ENCODE measurements at regions not wholly inside any gene's neighbourhood (a gene's known extent, or its start where the extent isn't known, plus 50 kb on each side); places are given as distances from the start of the nearest gene placed in this dataset.

DNA sequence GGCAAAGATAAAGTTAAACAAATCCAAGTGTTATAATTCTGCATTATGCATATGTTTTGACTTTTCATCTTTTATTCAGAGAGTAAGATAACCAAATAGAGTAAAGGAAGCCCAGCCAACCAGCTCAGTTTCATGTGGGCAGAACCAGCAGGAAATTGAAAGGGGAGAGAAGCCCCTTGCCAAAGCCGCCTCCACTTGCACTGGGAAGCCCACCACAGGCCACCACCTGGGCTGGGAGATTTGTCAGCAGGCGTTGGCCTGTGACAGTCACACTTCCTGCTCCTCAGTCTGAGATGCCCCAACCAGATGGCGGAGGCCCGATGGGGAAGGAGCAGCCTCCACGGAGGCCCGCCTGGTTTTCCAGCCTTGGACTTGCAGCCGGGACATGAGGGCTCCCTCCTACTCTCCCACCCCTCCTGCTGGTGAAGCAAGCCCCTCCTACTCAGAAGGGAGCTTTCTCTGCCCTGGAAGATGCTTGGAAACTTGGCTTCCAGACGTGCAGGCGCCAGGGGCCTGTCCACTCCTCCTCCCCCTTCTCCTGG is 166.8 kb upstream of the SULF2 start:
- FAIRE-seq: no peak
- 48% methylated on average over 9 of the region's 9 CpGs for WGBS (ENCODE audit: insufficient coverage, insufficient replicate concordance, low lambda C conversion rate, missing lambda C conversion rate)
- intact Hi-C loops (cut with micrococcal nuclease; ENCODE audit: unreplicated experiment) (no loop called here), in situ Hi-C loops (cut with MboI) (no loop called here)
- Histone ChIP-seq H3K27ac (ENCODE audit: control insufficient read depth, insufficient read depth) (no peak overlapping the region), H3K4me3 (no peak overlapping the region), H2AFZ (ENCODE audit: control insufficient read depth, low read depth, low read length) (no peak overlapping the region), H3K4me2 (ENCODE audit: control insufficient read depth, insufficient read depth) (no peak overlapping the region), H3K79me2 (ENCODE audit: control insufficient read depth, insufficient read depth, low read length) (no peaks in the 10 kb centered on the region), H3K36me3 (ENCODE audit: control insufficient read depth in 2 of 2, insufficient read depth in 2 of 2, low read length in 1 of 2) (no peaks in the 10 kb centered on the region), H3K9ac (ENCODE audit: control insufficient read depth, insufficient read depth, low read length) (no peak overlapping the region), H3K4me1 (ENCODE audit: control insufficient read depth, insufficient read depth, low read length) (no peaks in the 10 kb centered on the region), H3K9me3 (replicated peaks; ENCODE audit: control insufficient read depth, insufficient read depth, low read length) (no peaks in the 10 kb centered on the region; the same call in 2 of the 3 replicates), H3K27me3 (replicated peaks in 1 of 2; ENCODE audit: control insufficient read depth in 2 of 2, insufficient read depth in 2 of 2, low read length in 1 of 2) (peaks cover 0 to 2% of the 10 kb centered on the region in 2 experiments; a peak in 2 of 4 replicates), H4K20me1 (ENCODE audit: control insufficient read depth, insufficient read depth) (no peaks in the 10 kb centered on the region)
- ChIA-PET POLR2A (no interaction called here), SMC1A (ENCODE audit: uncharacterized antibody, unreplicated experiment) (no interaction called here), RAD21 (ENCODE audit: unreplicated experiment) (no interaction called here), CTCF (no interaction called here)
- BruUV-seq (replicated peaks): no TSS peak
- no peak for ATAC-seq
- no peak for DNase-seq (ENCODE audit: low read depth, low spot score)
- TF ChIP-seq, protein P1, sequence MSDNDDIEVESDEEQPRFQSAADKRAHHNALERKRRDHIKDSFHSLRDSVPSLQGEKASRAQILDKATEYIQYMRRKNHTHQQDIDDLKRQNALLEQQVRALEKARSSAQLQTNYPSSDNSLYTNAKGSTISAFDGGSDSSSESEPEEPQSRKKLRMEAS (IDR thresholded peaks at IDR 0.05; ENCODE audit: low read depth, low read length): no peak
- TF ChIP-seq MEF2A (IDR thresholded peaks at IDR 0.05; ENCODE audit: insufficient read depth, low read depth, low read length) (no peak), CEBPB (IDR thresholded peaks at IDR 0.05; ENCODE audit: borderline replicate concordance in 1 of 2, low read depth in 2 of 2, low read length in 2 of 2) (no peak), NFIC (IDR thresholded peaks at IDR 0.05; ENCODE audit: low read depth, low read length) (no peak), JUNB (IDR thresholded peaks at IDR 0.05) (no peak), FOXK2 (IDR thresholded peaks at IDR 0.05) (no peak), CBX5 (IDR thresholded peaks at IDR 0.05; ENCODE audit: low read depth) (no peak), ZSCAN29 (IDR thresholded peaks at IDR 0.05) (no peak)

DNA sequence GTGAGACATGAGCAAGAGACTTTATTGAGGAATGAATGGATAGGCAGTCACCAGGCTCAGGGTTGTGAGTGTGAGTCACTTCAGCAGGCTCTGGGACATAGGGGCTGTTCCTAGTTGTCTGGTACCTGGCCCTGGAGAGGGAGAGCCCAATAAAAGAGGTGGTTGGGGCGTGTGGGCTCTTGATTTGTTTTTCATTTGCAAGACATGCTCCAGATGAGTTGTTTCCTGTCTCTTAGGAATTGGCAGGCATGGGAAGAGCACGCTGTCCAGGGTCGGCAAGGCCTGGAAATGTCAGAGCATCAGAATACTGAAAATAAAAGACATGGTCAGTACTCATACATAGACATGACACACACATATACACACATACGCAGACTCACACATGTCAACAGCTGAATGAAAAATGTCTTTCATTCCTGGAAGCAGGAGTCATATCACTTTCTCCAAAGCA is 166.3 kb upstream of the SULF2 start:
- Histone ChIP-seq H3K27ac (ENCODE audit: control insufficient read depth, insufficient read depth) (no peak overlapping the region), H3K36me3 (ENCODE audit: control insufficient read depth in 2 of 2, insufficient read depth in 2 of 2, low read length in 1 of 2) (no peaks in the 10 kb centered on the region), H3K4me3 (no peak overlapping the region), H3K9me3 (replicated peaks; ENCODE audit: control insufficient read depth, insufficient read depth, low read length) (no peaks in the 10 kb centered on the region; the same call in 2 of the 3 replicates), H3K9ac (ENCODE audit: control insufficient read depth, insufficient read depth, low read length) (no peak overlapping the region), H3K4me2 (ENCODE audit: control insufficient read depth, insufficient read depth) (no peak overlapping the region), H2AFZ (ENCODE audit: control insufficient read depth, low read depth, low read length) (no peak overlapping the region), H3K4me1 (ENCODE audit: control insufficient read depth, insufficient read depth, low read length) (no peaks in the 10 kb centered on the region), H4K20me1 (ENCODE audit: control insufficient read depth, insufficient read depth) (no peaks in the 10 kb centered on the region), H3K27me3 (replicated peaks in 1 of 2; ENCODE audit: control insufficient read depth in 2 of 2, insufficient read depth in 2 of 2, low read length in 1 of 2) (peaks cover 0 to 2% of the 10 kb centered on the region in 2 experiments; a peak in 2 of 4 replicates), H3K79me2 (ENCODE audit: control insufficient read depth, insufficient read depth, low read length) (no peaks in the 10 kb centered on the region)
- CTCF ChIA-PET: no interaction called here
- ATAC-seq: no peak
- no peak for FAIRE-seq
- WGBS (ENCODE audit: insufficient coverage, insufficient replicate concordance, low lambda C conversion rate, missing lambda C conversion rate): 55% methylated on average over 4 of the region's 4 CpGs
- intact Hi-C loops (cut with micrococcal nuclease; ENCODE audit: unreplicated experiment): no loop called here
- RAD21 ChIA-PET (ENCODE audit: unreplicated experiment): no interaction called here
- POLR2A ChIA-PET: no interaction called here
- no TSS peak for BruUV-seq (replicated peaks)
- no peak for DNase-seq (ENCODE audit: low read depth, low spot score)
- SMC1A ChIA-PET (ENCODE audit: uncharacterized antibody, unreplicated experiment): no interaction called here
- no peak for TF ChIP-seq ZNF207 (IDR thresholded peaks at IDR 0.05; ENCODE audit: borderline replicate concordance)
- TF ChIP-seq EZH2 (IDR thresholded peaks at IDR 0.05; ENCODE audit: borderline replicate concordance, control insufficient read depth, low read depth, low read length): no peak
- TF ChIP-seq ETV6 (conservative IDR thresholded peaks at IDR 0.05 in 1 of 2, IDR thresholded peaks at IDR 0.05 in 1 of 2; ENCODE audit: borderline replicate concordance in 1 of 2, low read depth in 1 of 2): no peak
- TF ChIP-seq CBFB (IDR thresholded peaks at IDR 0.05; ENCODE audit: low read depth): no peak
- no peak for TF ChIP-seq RAD51 (IDR thresholded peaks at IDR 0.05)
- TF ChIP-seq, protein P2, sequence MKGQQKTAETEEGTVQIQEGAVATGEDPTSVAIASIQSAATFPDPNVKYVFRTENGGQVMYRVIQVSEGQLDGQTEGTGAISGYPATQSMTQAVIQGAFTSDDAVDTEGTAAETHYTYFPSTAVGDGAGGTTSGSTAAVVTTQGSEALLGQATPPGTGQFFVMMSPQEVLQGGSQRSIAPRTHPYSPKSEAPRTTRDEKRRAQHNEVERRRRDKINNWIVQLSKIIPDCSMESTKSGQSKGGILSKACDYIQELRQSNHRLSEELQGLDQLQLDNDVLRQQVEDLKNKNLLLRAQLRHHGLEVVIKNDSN (IDR thresholded peaks at IDR 0.05; ENCODE audit: borderline replicate concordance, extremely low read length, insufficient read depth, low read depth, low read length): no peak
- TF ChIP-seq SMC3 (IDR thresholded peaks at IDR 0.05; ENCODE audit: borderline replicate concordance, low read length): no peak
- no peak for TF ChIP-seq TAF1 (IDR thresholded peaks at IDR 0.05; ENCODE audit: borderline replicate concordance, low read depth, low read length)
- in situ Hi-C loops (cut with MboI): no loop called here
